A673 (cell line): ENCODE measurements at regions not wholly inside any gene's neighbourhood (a gene's known extent, or its start where the extent isn't known, plus 50 kb on each side); places are given as distances from the start of the nearest gene placed in this dataset.

Experiments used
- BruUV-seq: library from RNA; stranded (reverse); fragments of 400-500 nt; replicated peaks from 2 replicates; lab custom pipeline; 2021; lab: Mats Ljungman, UMichigan
- CTCF ChIA-PET: fragments of 300-600 bp; sonication (Branson Sonifier 250); formaldehyde crosslinking; loops from one replicate; lab custom pipeline; 2022; ENCODE audit warnings: antibody characterized with exemption; lab: Charles Lee
- POLR2A ChIA-PET: fragments of 300-600 bp; sonication (Branson Sonifier 250); formaldehyde crosslinking; loops from one replicate; lab custom pipeline; 2022; ENCODE audit warnings: antibody characterized with exemption; ENCODE audit not compliant: low non-redundant PET; lab: Charles Lee
- DNase-seq: peaks from one replicate; pipeline ENCODE4 v3.0.0-alpha.2; 2015; ENCODE audit warnings: low spot score
- H3K27ac ChIP-seq: fragments of 200-600 bp; sonication (generic); 2 replicates; pipeline ENCODE4 v1.5.1; 2016; ENCODE audit warnings: mixed run types, low read depth, mild to moderate bottlenecking, mixed read lengths, antibody characterized with exemption, low read length; ENCODE audit not compliant: poor library complexity, severe bottlenecking
- H3K27me3 ChIP-seq: fragments of 200-600 bp; sonication (generic); replicated peaks from 2 replicates; pipeline ENCODE4 v1.6.1; 2017; ENCODE audit warnings: mixed run types, low read depth, mild to moderate bottlenecking, mixed read lengths, antibody characterized with exemption, low read length; ENCODE audit not compliant: insufficient read depth, poor library complexity
- H3K36me3 ChIP-seq: fragments of 200-600 bp; sonication (generic); 2 replicates; pipeline ENCODE4 v1.6.1; 2016; ENCODE audit warnings: mixed run types, mild to moderate bottlenecking, mixed read lengths, antibody characterized with exemption, low read length; ENCODE audit not compliant: insufficient read depth, poor library complexity, severe bottlenecking
- H3K4me1 ChIP-seq: fragments of 200-600 bp; sonication (generic); 2 replicates; pipeline ENCODE4 v1.6.1; 2017; ENCODE audit warnings: mixed run types, mild to moderate bottlenecking, mixed read lengths, antibody characterized with exemption, low read length; ENCODE audit not compliant: insufficient read depth, poor library complexity, severe bottlenecking
- H3K4me3 ChIP-seq: fragments of 200-600 bp; sonication (generic); 2 replicates; pipeline ENCODE4 v1.5.1; 2016; ENCODE audit warnings: low read depth, mixed run types, mild to moderate bottlenecking, mixed read lengths, low read length; ENCODE audit not compliant: poor library complexity, severe bottlenecking
- H3K9me3 ChIP-seq: fragments of 200-600 bp; sonication (generic); 2 replicates; pipeline ENCODE4 v1.6.1; 2016; ENCODE audit warnings: mixed run types, low read depth, mild to moderate bottlenecking, mixed read lengths, antibody characterized with exemption, low read length; ENCODE audit not compliant: poor library complexity, severe bottlenecking
- EZH2 ChIP-seq: fragments of 200-600 bp; sonication (generic); IDR thresholded peaks from 2 replicates; pipeline ENCODE4 v1.6.1; 2017; ENCODE audit warnings: borderline replicate concordance, low read depth, mild to moderate bottlenecking, mixed read lengths, antibody characterized with exemption, low read length; ENCODE audit not compliant: poor library complexity, severe bottlenecking
- intact Hi-C: fragments of 100-400 bp; cut with micrococcal nuclease; formaldehyde crosslinking; loops from one replicate; pipeline ENCODE4 v1.10.0; 2022; ENCODE audit not compliant: unreplicated experiment
- TF ChIP-seq, protein P1 (sequence below): fragments of 300-800, 200-600 bp; sonication (generic); conservative IDR thresholded peaks from 2 replicates; pipeline ENCODE4 v1.5.1; 2017; ENCODE audit warnings: low read depth, mild to moderate bottlenecking, antibody characterized with exemption, low read length, moderate library complexity, mixed read lengths

- no peak overlapping the region for H3K4me3 ChIP-seq
- no peaks in the 10 kb centered on the region for H3K27me3 ChIP-seq
- H3K36me3 ChIP-seq = no peaks in the 10 kb centered on the region
- no TSS peak for BruUV-seq
- CTCF ChIA-PET = no interaction called here
- TF ChIP-seq, protein P1, sequence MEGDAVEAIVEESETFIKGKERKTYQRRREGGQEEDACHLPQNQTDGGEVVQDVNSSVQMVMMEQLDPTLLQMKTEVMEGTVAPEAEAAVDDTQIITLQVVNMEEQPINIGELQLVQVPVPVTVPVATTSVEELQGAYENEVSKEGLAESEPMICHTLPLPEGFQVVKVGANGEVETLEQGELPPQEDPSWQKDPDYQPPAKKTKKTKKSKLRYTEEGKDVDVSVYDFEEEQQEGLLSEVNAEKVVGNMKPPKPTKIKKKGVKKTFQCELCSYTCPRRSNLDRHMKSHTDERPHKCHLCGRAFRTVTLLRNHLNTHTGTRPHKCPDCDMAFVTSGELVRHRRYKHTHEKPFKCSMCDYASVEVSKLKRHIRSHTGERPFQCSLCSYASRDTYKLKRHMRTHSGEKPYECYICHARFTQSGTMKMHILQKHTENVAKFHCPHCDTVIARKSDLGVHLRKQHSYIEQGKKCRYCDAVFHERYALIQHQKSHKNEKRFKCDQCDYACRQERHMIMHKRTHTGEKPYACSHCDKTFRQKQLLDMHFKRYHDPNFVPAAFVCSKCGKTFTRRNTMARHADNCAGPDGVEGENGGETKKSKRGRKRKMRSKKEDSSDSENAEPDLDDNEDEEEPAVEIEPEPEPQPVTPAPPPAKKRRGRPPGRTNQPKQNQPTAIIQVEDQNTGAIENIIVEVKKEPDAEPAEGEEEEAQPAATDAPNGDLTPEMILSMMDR = no peak
- no peak for TF ChIP-seq EZH2
- H3K4me1 ChIP-seq = no peaks in the 10 kb centered on the region
- DNase-seq = no peak
- H3K9me3 ChIP-seq = peaks cover 5% of the 10 kb centered on the region
- POLR2A ChIA-PET = no interaction called here
- H3K27ac ChIP-seq = no peak overlapping the region
- intact Hi-C loops = no loop called here
Measured at GRCh38 chr5:8134609-8135008, 265.7 kb downstream of the MTRR start.

DNA sequence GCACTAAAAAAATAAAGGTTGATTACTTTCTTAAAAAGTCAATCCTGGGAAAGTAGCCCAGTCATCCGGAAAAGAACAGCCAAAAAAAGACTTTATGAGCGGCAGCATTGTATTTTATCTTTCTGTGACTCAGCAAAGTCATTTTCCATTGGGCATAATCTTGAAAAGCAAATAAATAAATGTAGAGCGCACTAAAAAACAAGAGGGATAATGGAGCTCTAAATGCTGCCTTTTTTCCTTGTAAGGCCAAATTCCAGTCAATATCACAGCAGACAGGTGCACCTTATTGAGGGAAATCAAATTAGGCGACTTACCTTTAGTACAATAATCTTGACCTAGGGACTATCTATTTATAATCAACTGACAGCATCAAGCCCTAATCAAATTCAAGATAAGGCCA lies 266.8 kb downstream of the MTRR start:
- peaks cover 9% of the 10 kb centered on the region for H3K9me3 ChIP-seq
- ChIA-PET CTCF (no interaction called here), POLR2A (no interaction called here)
- no peaks in the 10 kb centered on the region for H3K27me3 ChIP-seq
- H3K36me3 ChIP-seq = no peaks in the 10 kb centered on the region
- BruUV-seq = no TSS peak
- H3K4me1 ChIP-seq = no peaks in the 10 kb centered on the region
- H3K27ac ChIP-seq = no peak overlapping the region
- no peak overlapping the region for H3K4me3 ChIP-seq
- intact Hi-C loops = no loop called here
- no peak for DNase-seq
- TF ChIP-seq, protein P1 = no peak
- TF ChIP-seq EZH2 = no peak

DNA sequence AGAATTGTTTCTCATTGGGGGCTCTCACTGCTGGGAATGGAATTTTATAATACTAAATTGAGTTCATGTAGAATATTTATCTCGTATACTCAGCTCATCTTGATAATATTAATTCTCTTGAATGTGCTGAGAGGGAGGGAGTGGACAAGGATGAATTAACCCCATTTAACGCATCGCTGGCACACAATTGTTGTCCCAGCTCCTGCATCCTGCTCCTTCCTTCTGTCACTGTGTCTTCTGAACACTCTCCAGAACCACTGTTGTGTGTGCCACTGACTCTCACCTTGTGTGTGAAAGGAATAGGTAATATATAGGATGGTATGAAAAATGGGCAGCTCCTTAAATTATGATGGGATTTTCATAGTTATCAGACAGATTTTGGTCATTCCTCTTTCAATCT lies 267.3 kb downstream of the MTRR start:
- DNase-seq = no peak
- TF ChIP-seq EZH2 = no peak
- TF ChIP-seq, protein P1 = no peak
- H3K36me3 ChIP-seq = no peaks in the 10 kb centered on the region
- H3K27ac ChIP-seq = no peak overlapping the region
- ChIA-PET CTCF (no interaction called here), POLR2A (no interaction called here)
- peaks cover 9% of the 10 kb centered on the region for H3K9me3 ChIP-seq
- BruUV-seq = no TSS peak
- H3K27me3 ChIP-seq = no peaks in the 10 kb centered on the region
- no peaks in the 10 kb centered on the region for H3K4me1 ChIP-seq
- H3K4me3 ChIP-seq = no peak overlapping the region
- intact Hi-C loops = no loop called here
